IMR-90 (cell line): ENCODE measurements at regions not wholly inside any gene's neighbourhood (a gene's known extent, or its start where the extent isn't known, plus 50 kb on each side); places are given as distances from the start of the nearest gene placed in this dataset.

Source experiments
- BHLHE40 ChIP-seq: fragments of 150-350 bp; IDR thresholded peaks from 2 replicates; pipeline ENCODE4 v1.6.1; 2016; ENCODE audit warnings: mild to moderate bottlenecking, low read depth, low read length
- CEBPB ChIP-seq: IDR thresholded peaks from 2 replicates; pipeline ENCODE4 v1.6.1; 2012; ENCODE audit warnings: low read depth, low read length, improper control_type of control experiment
- CTCF ChIP-seq: conservative IDR thresholded peaks from 2 replicates; pipeline ENCODE4 v1.5.1; 2012; ENCODE audit warnings: mild to moderate bottlenecking, low read depth, low read length, improper control_type of control experiment
- FOS ChIP-seq: fragments of 150-350 bp; IDR thresholded peaks from 2 replicates; pipeline ENCODE4 v1.6.1; 2016; ENCODE audit warnings: low read depth, low read length
- MAFK ChIP-seq: IDR thresholded peaks from 2 replicates; pipeline ENCODE4 v1.6.1; 2012; ENCODE audit warnings: low read depth, low read length, improper control_type of control experiment
- MAZ ChIP-seq: IDR thresholded peaks from 2 replicates; pipeline ENCODE4 v1.6.1; 2012; ENCODE audit warnings: low read depth, mild to moderate bottlenecking, low read length, improper control_type of control experiment, moderate library complexity, borderline replicate concordance
- MXI1 ChIP-seq: IDR thresholded peaks from 2 replicates; pipeline ENCODE4 v1.6.1; 2012; ENCODE audit warnings: low read depth, mild to moderate bottlenecking, low read length, moderate library complexity, borderline replicate concordance
- NFE2L2 ChIP-seq: fragments of 150-350 bp; IDR thresholded peaks from 2 replicates; pipeline ENCODE4 v1.6.1; 2016; ENCODE audit warnings: low read depth, mild to moderate bottlenecking, low read length
- POLR2A ChIP-seq: IDR thresholded peaks from 2 replicates; pipeline ENCODE4 v1.6.1; 2012; ENCODE audit warnings: mild to moderate bottlenecking, low read depth, low read length
- RAD21 ChIP-seq: IDR thresholded peaks from 2 replicates; pipeline ENCODE4 v1.6.1; 2012; ENCODE audit warnings: low read length, improper control_type of control experiment
- RCOR1 ChIP-seq: IDR thresholded peaks from 2 replicates; pipeline ENCODE4 v1.6.1; 2012; ENCODE audit warnings: mild to moderate bottlenecking, low read length, improper control_type of control experiment; ENCODE audit not compliant: insufficient replicate concordance
- RFX5 ChIP-seq: IDR thresholded peaks from 2 replicates; pipeline ENCODE4 v1.8.0; 2012; ENCODE audit warnings: low read depth, mild to moderate bottlenecking, low read length, moderate library complexity
- SMC3 ChIP-seq: fragments of 150-350 bp; IDR thresholded peaks from 2 replicates; pipeline ENCODE4 v1.6.1; 2016; ENCODE audit warnings: low read depth, mild to moderate bottlenecking, antibody characterized with exemption, low read length, moderate library complexity
- USF2 ChIP-seq: fragments of 150-350 bp; IDR thresholded peaks from 2 replicates; pipeline ENCODE4 v1.6.1; 2017; ENCODE audit warnings: mild to moderate bottlenecking, antibody characterized with exemption, low read length, low read depth

DNA sequence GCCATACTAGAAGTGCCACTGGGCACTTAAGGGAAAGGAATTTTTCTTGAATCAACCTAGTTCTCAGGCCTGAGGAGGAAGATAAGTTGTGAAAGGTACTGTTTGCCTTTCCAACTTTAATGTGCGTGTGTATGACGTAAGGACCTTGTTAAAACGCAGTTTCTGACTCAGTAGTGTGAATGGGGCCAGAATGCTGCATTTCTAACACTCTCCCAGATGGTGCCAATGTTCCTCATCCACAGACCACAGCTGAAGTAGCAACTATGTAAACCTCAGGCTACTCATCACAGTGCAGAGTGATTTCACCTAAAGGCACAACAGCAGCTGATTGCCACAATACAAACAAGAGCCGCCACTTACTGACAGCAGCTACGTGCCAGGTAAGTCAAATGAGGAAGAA is 103.6 kb downstream of the OTOL1 start:
- TF ChIP-seq CTCF: no peak
- TF ChIP-seq MXI1: no peak
- no peak for TF ChIP-seq USF2
- no peak for TF ChIP-seq CEBPB
- TF ChIP-seq POLR2A: no peak
- no peak for TF ChIP-seq SMC3
- TF ChIP-seq MAZ: no peak
- no peak for TF ChIP-seq RFX5
- TF ChIP-seq BHLHE40: no peak
- TF ChIP-seq RAD21: no peak
- no peak for TF ChIP-seq NFE2L2
- TF ChIP-seq FOS: no peak
- no peak for TF ChIP-seq MAFK
- TF ChIP-seq RCOR1: no peak
